ENCODE measurements at regions not wholly inside any gene's neighbourhood (a gene's known extent, or its start where the extent isn't known, plus 50 kb on each side); places are given as distances from the start of the nearest gene placed in this dataset.

DNA sequence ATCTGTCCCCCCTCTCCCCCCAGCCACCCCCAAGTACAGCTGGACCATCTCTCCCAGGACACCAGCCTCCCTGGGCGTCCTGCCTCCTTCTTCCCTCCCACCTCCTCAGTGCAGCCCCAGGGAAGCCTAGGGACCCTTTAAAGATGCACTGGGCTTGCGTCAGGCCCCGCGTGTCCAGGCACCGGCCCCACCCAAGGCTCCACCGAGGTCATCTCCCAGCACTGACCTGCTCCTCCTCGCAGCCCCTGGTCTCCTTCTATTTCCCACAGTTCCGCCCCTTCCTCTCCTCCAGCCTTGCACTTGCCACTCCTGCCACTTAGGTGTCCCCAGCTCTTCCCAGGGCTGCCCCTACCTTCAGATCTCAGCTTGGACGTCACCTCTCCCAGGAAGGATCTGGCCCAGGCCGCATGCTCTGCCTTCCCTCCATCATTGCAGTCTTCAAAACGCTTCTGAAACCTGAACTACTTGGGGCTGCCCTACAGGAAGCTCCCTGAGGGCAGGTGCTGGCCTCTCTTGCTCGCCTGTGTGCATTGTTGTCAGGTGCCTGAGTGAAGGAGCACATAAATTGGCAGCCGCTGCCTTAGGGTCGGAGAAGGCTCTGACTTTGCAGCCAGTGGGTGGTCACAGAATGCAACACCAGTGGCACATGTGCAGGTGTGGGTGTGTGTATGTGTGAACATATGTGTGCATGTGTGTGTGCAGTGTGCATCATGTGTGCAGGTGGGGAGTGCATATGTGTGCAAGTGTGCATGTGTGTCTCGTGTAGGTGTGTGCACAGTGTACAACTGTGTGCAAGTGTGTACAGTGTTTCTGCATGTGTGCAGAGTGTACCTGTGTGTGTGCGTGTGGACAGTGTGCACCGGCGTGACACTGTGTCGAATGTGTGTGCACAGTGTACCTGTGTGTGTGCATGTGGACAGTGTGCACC lies 152.9 kb downstream of the C9orf50 start:
- 78 to 91% (median 88%) methylated on average over 17 to 19 of the region's 19 CpGs for WGBS, 5 donors
- Histone ChIP-seq H3K4me3 (no peak overlapping the region), H3K9me3 (no peaks in the 10 kb centered on the region), H3K27ac (no peak overlapping the region), H3K4me1 (peaks cover 0 to 35% (median 12%) of the 10 kb centered on the region in 6 donors), H3K27me3 (replicated peaks in 1 of 7) (peaks cover 0 to 9% (median 0%) of the 10 kb centered on the region in 7 donors), H3K36me3 (no peaks in the 10 kb centered on the region)
- intact Hi-C loops (cut with DNase I; ENCODE audit: low total_unique reads) = no loop called here
- TF ChIP-seq, protein P1, sequence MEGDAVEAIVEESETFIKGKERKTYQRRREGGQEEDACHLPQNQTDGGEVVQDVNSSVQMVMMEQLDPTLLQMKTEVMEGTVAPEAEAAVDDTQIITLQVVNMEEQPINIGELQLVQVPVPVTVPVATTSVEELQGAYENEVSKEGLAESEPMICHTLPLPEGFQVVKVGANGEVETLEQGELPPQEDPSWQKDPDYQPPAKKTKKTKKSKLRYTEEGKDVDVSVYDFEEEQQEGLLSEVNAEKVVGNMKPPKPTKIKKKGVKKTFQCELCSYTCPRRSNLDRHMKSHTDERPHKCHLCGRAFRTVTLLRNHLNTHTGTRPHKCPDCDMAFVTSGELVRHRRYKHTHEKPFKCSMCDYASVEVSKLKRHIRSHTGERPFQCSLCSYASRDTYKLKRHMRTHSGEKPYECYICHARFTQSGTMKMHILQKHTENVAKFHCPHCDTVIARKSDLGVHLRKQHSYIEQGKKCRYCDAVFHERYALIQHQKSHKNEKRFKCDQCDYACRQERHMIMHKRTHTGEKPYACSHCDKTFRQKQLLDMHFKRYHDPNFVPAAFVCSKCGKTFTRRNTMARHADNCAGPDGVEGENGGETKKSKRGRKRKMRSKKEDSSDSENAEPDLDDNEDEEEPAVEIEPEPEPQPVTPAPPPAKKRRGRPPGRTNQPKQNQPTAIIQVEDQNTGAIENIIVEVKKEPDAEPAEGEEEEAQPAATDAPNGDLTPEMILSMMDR (IDR thresholded peaks at IDR 0.05 in 8 of 11, conservative IDR thresholded peaks at IDR 0.05 in 3 of 11) = no peak
- TF ChIP-seq POLR2AphosphoS5 (IDR thresholded peaks at IDR 0.05) (no peak), POLR2A (IDR thresholded peaks at IDR 0.05) (no peak)
- DNase-seq = no peak

DNA sequence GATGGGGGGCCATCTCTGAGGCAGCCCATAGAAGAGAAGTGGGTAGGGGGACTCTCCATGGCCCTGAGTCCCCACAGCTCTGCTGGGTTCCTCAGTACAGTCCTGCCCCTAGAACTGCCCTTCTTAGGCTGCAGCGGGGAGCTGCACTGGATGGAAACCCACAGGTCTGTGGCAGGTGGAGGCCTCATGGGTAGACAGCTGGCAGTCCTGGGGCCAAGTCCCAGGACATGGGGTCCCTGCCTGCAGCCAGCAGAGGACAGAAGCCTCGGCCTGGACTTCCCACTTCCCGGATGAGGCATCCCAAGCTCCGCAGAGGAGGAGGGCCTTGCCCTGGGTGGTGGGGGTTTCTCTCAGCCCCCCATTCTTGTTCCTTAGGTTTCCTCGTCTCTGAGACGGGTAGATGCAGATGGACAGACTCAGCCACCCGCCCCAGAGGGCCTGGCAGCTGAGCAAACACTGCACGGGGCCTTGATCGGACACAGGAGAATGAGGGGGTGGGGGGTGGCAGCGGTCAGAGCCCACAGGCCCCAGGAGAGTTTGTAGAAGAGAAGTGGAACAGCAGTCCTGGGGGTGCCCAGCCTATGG lies 153.8 kb downstream of the C9orf50 start:
- Histone ChIP-seq H3K4me3 (no peak overlapping the region), H3K36me3 (no peaks in the 10 kb centered on the region), H3K4me1 (peaks cover 0 to 38% (median 12%) of the 10 kb centered on the region in 6 donors), H3K9me3 (no peaks in the 10 kb centered on the region), H3K27ac (peak overlapping the region in 1 of 8 donors; percentile 51), H3K27me3 (replicated peaks in 1 of 7) (peaks cover 0 to under 1% (median 0%) of the 10 kb centered on the region in 7 donors)
- TF ChIP-seq, protein P1 (IDR thresholded peaks at IDR 0.05 in 8 of 11, conservative IDR thresholded peaks at IDR 0.05 in 3 of 11) = no peak
- 77 to 87% (median 84%) methylated on average over 8 to 10 of the region's 10 CpGs for WGBS, 5 donors
- no peak for DNase-seq
- intact Hi-C loops (cut with DNase I; ENCODE audit: low total_unique reads) = no loop called here

DNA sequence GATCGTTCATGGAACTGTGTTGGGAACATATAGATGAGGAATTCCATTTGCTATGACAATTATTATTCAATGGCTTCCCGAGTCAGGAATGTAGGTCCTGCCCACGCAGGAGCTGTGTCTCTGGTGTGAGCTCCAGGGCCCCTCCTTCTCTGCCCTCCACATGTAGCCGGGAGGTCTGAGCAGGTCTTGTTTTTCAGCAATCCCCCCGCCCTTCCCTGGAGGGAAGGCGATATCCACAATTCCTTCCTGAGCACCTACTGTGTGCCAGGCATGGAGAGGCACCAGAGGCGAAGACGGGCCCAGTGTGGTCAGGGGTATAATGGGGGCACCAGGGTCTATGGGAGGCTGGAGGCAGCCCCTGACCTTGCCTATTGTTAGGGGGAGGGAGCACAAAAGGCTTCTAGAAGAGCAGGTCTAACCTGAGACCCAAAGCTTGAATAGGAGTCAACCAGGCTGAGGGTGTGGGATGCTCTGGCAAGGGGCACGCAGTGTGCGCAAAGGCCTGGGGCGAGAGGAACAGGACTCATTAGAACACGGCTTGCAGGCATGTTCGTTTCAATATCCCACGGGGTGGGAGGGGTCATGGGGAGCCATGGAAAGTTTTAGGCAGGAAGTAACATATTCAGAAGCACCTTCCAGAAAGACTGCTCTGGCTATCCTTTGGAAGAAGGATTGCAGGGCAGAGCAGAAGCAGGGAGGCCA lies 154.9 kb downstream of the C9orf50 start:
- H3K36me3 ChIP-seq = no peaks in the 10 kb centered on the region
- H3K9me3 ChIP-seq = no peaks in the 10 kb centered on the region
- no peak for DNase-seq
- peak overlapping the region in 3 of 8 donors; percentile 8 to 51 (median 25) for H3K27ac ChIP-seq
- intact Hi-C loops (cut with DNase I; ENCODE audit: low total_unique reads) = no loop called here
- WGBS, 5 donors = 72 to 85% (median 79%) methylated on average over 14 of the region's 14 CpGs
- no peaks in the 10 kb centered on the region for H3K27me3 ChIP-seq (replicated peaks in 1 of 7)
- TF ChIP-seq POLR2A (IDR thresholded peaks at IDR 0.05) = no peak
- H3K4me1 ChIP-seq = peaks cover 3 to 49% (median 22%) of the 10 kb centered on the region in 6 donors
- H3K4me3 ChIP-seq = no peak overlapping the region

DNA sequence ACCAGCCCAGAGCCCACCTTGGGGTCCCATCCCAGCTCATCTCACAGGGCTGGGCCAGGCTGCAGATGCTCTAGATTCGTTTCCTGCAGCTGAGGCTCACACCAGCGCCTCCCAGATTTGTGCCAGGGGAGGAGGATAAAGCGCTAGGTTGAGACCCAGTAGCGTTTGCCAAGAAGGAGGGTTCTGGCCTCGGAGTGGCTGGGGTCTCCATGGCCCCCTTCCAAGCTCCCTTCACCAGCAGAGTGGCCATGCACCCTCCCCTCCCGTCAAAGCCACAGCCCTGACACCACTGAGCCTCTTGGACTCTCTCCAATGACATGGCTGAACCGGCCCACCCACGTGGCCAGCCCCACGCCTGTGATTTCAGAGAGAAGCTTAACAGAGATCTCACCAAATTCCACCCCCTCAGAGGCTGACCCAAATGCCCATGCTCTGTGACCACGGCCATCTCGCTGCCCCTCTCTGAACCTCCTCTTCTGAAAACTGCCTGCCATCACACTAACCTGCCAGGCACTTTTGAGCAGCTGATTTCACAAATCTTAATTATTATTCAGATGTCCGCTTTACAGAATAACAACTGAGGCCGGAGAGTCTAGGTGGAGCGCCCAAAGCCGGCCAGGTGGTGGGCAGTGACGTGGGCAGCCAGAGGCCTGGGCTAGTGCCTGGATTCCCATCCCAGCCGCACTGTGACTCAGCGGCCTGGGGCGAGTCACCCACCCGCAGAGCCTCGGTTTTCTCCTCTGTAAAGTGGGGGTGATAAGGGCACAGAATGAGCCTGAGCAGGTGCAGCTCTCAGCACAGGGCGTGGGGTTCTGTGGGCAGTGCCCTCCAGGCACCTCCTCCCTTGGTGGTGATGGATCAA lies 155.7 kb downstream of the C9orf50 start:
- DNase-seq = no peak
- no peaks in the 10 kb centered on the region for H3K36me3 ChIP-seq
- H3K4me3 ChIP-seq = no peak overlapping the region
- no peaks in the 10 kb centered on the region for H3K27me3 ChIP-seq (replicated peaks in 1 of 7)
- peak overlapping the region in 5 of 8 donors; percentile 5 to 51 (median 14) for H3K27ac ChIP-seq
- WGBS, 5 donors = 44 to 78% (median 63%) methylated on average over 17 to 22 of the region's 22 CpGs
- peaks cover 7 to 52% (median 28%) of the 10 kb centered on the region in 6 donors for H3K4me1 ChIP-seq
- intact Hi-C loops (cut with DNase I; ENCODE audit: low total_unique reads) = no loop called here
- H3K9me3 ChIP-seq = no peaks in the 10 kb centered on the region
- TF ChIP-seq POLR2AphosphoS5 (IDR thresholded peaks at IDR 0.05) = peak in 1 of 3 donors; percentile 33
- TF ChIP-seq, protein P1 (IDR thresholded peaks at IDR 0.05 in 8 of 11, conservative IDR thresholded peaks at IDR 0.05 in 3 of 11) = no peak
